AG09319 (cell line): ENCODE measurements at regions not wholly inside any gene's neighbourhood (a gene's known extent, or its start where the extent isn't known, plus 50 kb on each side); places are given as distances from the start of the nearest gene placed in this dataset.

Source experiments
- DNase-seq: peaks from one replicate; pipeline ENCODE4 v3.0.0-alpha.2; 2010; ENCODE audit warnings: low read depth; ENCODE audit errors: extremely low read depth
- CTCF ChIP-seq: IDR thresholded peaks from 2 replicates; pipeline ENCODE4 v1.5.1; 2011; ENCODE audit warnings: low read depth, mild to moderate bottlenecking, inconsistent platforms, low read length, moderate library complexity

GRCh38 chr7:27375958-27376357 is 133.4 kb downstream of the EVX1 start:
- no peak for TF ChIP-seq CTCF
- DNase-seq, result no peak

- DNase-seq, result no peak
- TF ChIP-seq CTCF, result peak; percentile 3; the same call in 1 of the 2 replicates
These were observed 135.4 kb downstream of the EVX1 start for GRCh38 chr7:27377988-27378387.

- no peak for TF ChIP-seq CTCF
- DNase-seq, result no peak
These were observed 139.7 kb downstream of the EVX1 start for GRCh38 chr7:27382307-27382706.

- no peak for TF ChIP-seq CTCF
- DNase-seq, result no peak
These were observed 144.0 kb downstream of the EVX1 start for GRCh38 chr7:27386581-27386980.

GRCh38 chr7:27387864-27388263 is 145.3 kb downstream of the EVX1 start:
- no peak for DNase-seq
- no peak for TF ChIP-seq CTCF

GRCh38 chr7:27388561-27388960 is 146.0 kb downstream of the EVX1 start:
- TF ChIP-seq CTCF, result no peak
- no peak for DNase-seq

GRCh38 chr7:27389496-27389895 is 146.9 kb downstream of the EVX1 start:
- no peak for DNase-seq
- no peak for TF ChIP-seq CTCF
